T47D (cell line): ENCODE measurements at regions not wholly inside any gene's neighbourhood (a gene's known extent, or its start where the extent isn't known, plus 50 kb on each side); places are given as distances from the start of the nearest gene placed in this dataset.
"Not testable (repeated sequence)": the region's sequence is repeated elsewhere in the genome, so short reads cannot be mapped to it uniquely, and the experiment has no call there.

Source experiments
- DNase-seq, 2 experiments: peaks; one replicate each; pipeline versions ENCODE4 v3.0.0 to v3.0.0-alpha.2; 2011 to 2012; ENCODE audit warnings: low read depth in 1 of 2, low spot score in 1 of 2
- JUND ChIP-seq: IDR thresholded peaks from 2 replicates; pipeline ENCODE4 v1.6.1; 2012; ENCODE audit warnings: low read depth
- in situ Hi-C: cut with HindIII; loops from 2 replicates; pipeline ENCODE4 v1.10.0; 2016; ENCODE audit warnings: low sequenced_read_pairs, low pct_unique_long_range_greater_than_20kb

GRCh38 chr3:110414855-110415254 lies 656.8 kb upstream of the NECTIN3 start:
- in situ Hi-C loops: no loop called here
- TF ChIP-seq JUND: no peak
- no peak for DNase-seq

GRCh38 chr3:110419096-110419495 lies 652.5 kb upstream of the NECTIN3 start:
- TF ChIP-seq JUND: no peak
- in situ Hi-C loops: no loop called here
- DNase-seq: no peak

GRCh38 chr3:110419601-110420000 lies 652.0 kb upstream of the NECTIN3 start:
- in situ Hi-C loops: no loop called here
- DNase-seq: no peak
- no peak for TF ChIP-seq JUND

GRCh38 chr3:110420158-110420641 lies 651.4 kb upstream of the NECTIN3 start:
- in situ Hi-C loops: no loop called here
- no peak for DNase-seq
- TF ChIP-seq JUND: no peak

- in situ Hi-C loops: no loop called here
- no peak for TF ChIP-seq JUND
- DNase-seq: no peak
Observed at GRCh38 chr3:110423276-110423675, 648.3 kb upstream of the NECTIN3 start.

- in situ Hi-C loops: no loop called here
- no peak for TF ChIP-seq JUND
- no peak for DNase-seq
Observed at GRCh38 chr3:110430146-110430545, 641.5 kb upstream of the NECTIN3 start.

- no peak for TF ChIP-seq JUND
- no peak for DNase-seq
- in situ Hi-C loops: no loop called here
Observed at GRCh38 chr3:110436209-110436608, 635.4 kb upstream of the NECTIN3 start.

GRCh38 chr3:110440066-110440653 lies 631.5 kb upstream of the NECTIN3 start:
- DNase-seq, in situ Hi-C loops: not testable (repeated sequence)

GRCh38 chr3:110454066-110454465 lies 617.5 kb upstream of the NECTIN3 start:
- no peak for TF ChIP-seq JUND
- DNase-seq: no peak
- in situ Hi-C loops: no loop called here

- in situ Hi-C loops: no loop called here
- DNase-seq: no peak
- no peak for TF ChIP-seq JUND
Observed at GRCh38 chr3:110456001-110456400, 615.6 kb upstream of the NECTIN3 start.

GRCh38 chr3:110456438-110457138 lies 615.0 kb upstream of the NECTIN3 start:
- no peak for TF ChIP-seq JUND
- in situ Hi-C loops: no loop called here
- DNase-seq: no peak

GRCh38 chr3:110457508-110457907 lies 614.1 kb upstream of the NECTIN3 start:
- DNase-seq: peak in 1 of 2 experiments; percentile 8
- no peak for TF ChIP-seq JUND
- in situ Hi-C loops: no loop called here

GRCh38 chr3:110459021-110459420 lies 612.6 kb upstream of the NECTIN3 start:
- TF ChIP-seq JUND: no peak
- in situ Hi-C loops: no loop called here
- DNase-seq: no peak
